Stomach (tissue), 8 donors: ENCODE measurements at regions not wholly inside any gene's neighbourhood (a gene's known extent, or its start where the extent isn't known, plus 50 kb on each side); places are given as distances from the start of the nearest gene placed in this dataset.

Source experiments
- DNase-seq, 2 donors: peaks; one replicate each; pipeline versions ENCODE4 v3.0.0 to v3.0.0-alpha.2; 2013 to 2019
- H3K27ac ChIP-seq, 5 donors: fragments of 200-600 bp in 4 of 5; sonication (generic) in 4 of 5; one replicate each; pipeline ENCODE4 v1.5.1; 2013 to 2019; ENCODE audit warnings: mild to moderate bottlenecking in 1 of 5, moderate library complexity in 1 of 5
- H3K27me3 ChIP-seq, 3 donors: fragments of 200-600 bp; sonication (generic); one replicate each; pipeline ENCODE4 v1.5.1; 2017 to 2019; ENCODE audit warnings: mixed run types in 1 of 3
- H3K36me3 ChIP-seq, 4 donors: fragments of 200-600 bp; sonication (generic); 1 replicate in 3 of 4; 2 replicates in 1 of 4; pipeline ENCODE4 v1.5.1; 2016 to 2019
- H3K4me1 ChIP-seq, 4 donors: fragments of 200-600 bp; sonication (generic); one replicate each; pipeline ENCODE4 v1.5.1; 2016 to 2019
- H3K4me3 ChIP-seq, 4 donors: fragments of 200-600 bp; sonication (generic) in 3 of 4; one replicate each; pipeline ENCODE4 v1.5.1; 2016 to 2019; ENCODE audit warnings: mild to moderate bottlenecking in 1 of 4
- H3K9me3 ChIP-seq, 4 donors: fragments of 200-600 bp; sonication (generic); one replicate each; pipeline ENCODE4 v1.5.1; 2016 to 2019
- CTCF ChIP-seq, 7 experiments: fragments of 450-650 bp in 4 of 7; fragments of 200-600 bp in 3 of 7; sonication (generic) in 3 of 7; IDR thresholded peaks; one replicate each; pipeline ENCODE4 v1.5.1; 2016 to 2019; ENCODE audit warnings: antibody characterized with exemption in 7 of 7, control low read depth in 2 of 7, mild to moderate bottlenecking in 1 of 7
- EP300 ChIP-seq: sonication (generic); formaldehyde crosslinking; IDR thresholded peaks from one replicate; pipeline ENCODE4 v1.6.1; 2017; ENCODE audit warnings: antibody characterized with exemption
- POLR2A ChIP-seq, 4 donors: fragments of 450-650 bp; IDR thresholded peaks; one replicate each; pipeline ENCODE4 v1.6.1; 2016; ENCODE audit warnings: antibody characterized with exemption in 4 of 4, control low read depth in 2 of 4, mild to moderate bottlenecking in 1 of 4, moderate library complexity in 1 of 4
- POLR2AphosphoS5 ChIP-seq, 3 donors: sonication (generic); formaldehyde crosslinking; IDR thresholded peaks; one replicate each; pipeline ENCODE4 v1.6.1; 2016; ENCODE audit warnings: antibody characterized with exemption in 3 of 3
- WGBS, 5 donors: extraction: QIAGEN DNeasy Blood & Tissue Kit in 3 of 5; methylation state at CpG; one replicate each; pipeline versions ENCODE4 v1.1.5 to v1.1.7; 2013 to 2018; 5-methylcytosine and 5-hydroxymethylcytosine counted together
- intact Hi-C: fragments of 100-400 bp; cut with DNase I; formaldehyde crosslinking; loops from one replicate; pipeline ENCODE4 v1.15.1; 2023; ENCODE audit warnings: low total_unique reads
- donor health status: healthy with polysubstance abuse.
- donor health status: Bipolar disorder and iron deficiency.
- donor health status: healthy.

- H3K4me1 ChIP-seq = no peaks in the 10 kb centered on the region
- DNase-seq = no peak
- H3K27ac ChIP-seq = no peak overlapping the region
- WGBS, 5 donors = 73 to 88% (median 85%) methylated on average over 2 of the region's 2 CpGs
- H3K36me3 ChIP-seq = no peaks in the 10 kb centered on the region
- peaks cover 0 to 7% (median 0%) of the 10 kb centered on the region in 4 donors for H3K9me3 ChIP-seq
- no peaks in the 10 kb centered on the region for H3K27me3 ChIP-seq
- intact Hi-C loops = no loop called here
- TF ChIP-seq EP300 (no peak), POLR2A (IDR thresholded peaks at IDR 0.05) (no peak)
- no peak overlapping the region for H3K4me3 ChIP-seq
Measured at GRCh38 chr11:28924004-28924403, 815.8 kb downstream of the METTL15 start.

- TF ChIP-seq POLR2A (IDR thresholded peaks at IDR 0.05) (no peak), POLR2AphosphoS5 (IDR thresholded peaks at IDR 0.05) (no peak), CTCF (IDR thresholded peaks at IDR 0.05) (no peak), EP300 (no peak)
Measured at GRCh38 chr11:28922386-28922981, 814.3 kb downstream of the METTL15 start.

GRCh38 chr11:28919194-28919593, 811.0 kb downstream of the METTL15 start:
- H3K4me3 ChIP-seq = no peak overlapping the region
- H3K27me3 ChIP-seq = no peaks in the 10 kb centered on the region
- 87 to 92% (median 90%) methylated on average over 5 of the region's 5 CpGs for WGBS, 5 donors
- no peaks in the 10 kb centered on the region for H3K4me1 ChIP-seq
- no peak for DNase-seq
- H3K9me3 ChIP-seq = no peaks in the 10 kb centered on the region
- intact Hi-C loops = no loop called here
- H3K36me3 ChIP-seq = no peaks in the 10 kb centered on the region
- H3K27ac ChIP-seq = no peak overlapping the region
- TF ChIP-seq POLR2AphosphoS5 (IDR thresholded peaks at IDR 0.05) (no peak), EP300 (no peak), CTCF (IDR thresholded peaks at IDR 0.05) (no peak), POLR2A (IDR thresholded peaks at IDR 0.05) (no peak)

More at GRCh38 chr11:28922386-28922981, 814.3 kb downstream of the METTL15 start:
- Histone ChIP-seq H3K4me3 (no peak overlapping the region), H3K9me3 (no peaks in the 10 kb centered on the region), H3K27ac (no peak overlapping the region), H3K27me3 (no peaks in the 10 kb centered on the region), H3K4me1 (no peaks in the 10 kb centered on the region), H3K36me3 (no peaks in the 10 kb centered on the region)
- peak in 1 of 2 donors; percentile 22 for DNase-seq
- intact Hi-C loops = no loop called here
- WGBS, 5 donors = 13 to 23% (median 15%) methylated on average over 2 of the region's 2 CpGs

GRCh38 chr11:28913883-28914282, 805.7 kb downstream of the METTL15 start:
- no peaks in the 10 kb centered on the region for H3K4me1 ChIP-seq
- H3K9me3 ChIP-seq = no peaks in the 10 kb centered on the region
- H3K4me3 ChIP-seq = no peak overlapping the region
- no peak for TF ChIP-seq POLR2AphosphoS5 (IDR thresholded peaks at IDR 0.05)
- TF ChIP-seq CTCF (IDR thresholded peaks at IDR 0.05) = no peak
- TF ChIP-seq POLR2A (IDR thresholded peaks at IDR 0.05) = no peak
- no peak for TF ChIP-seq EP300
- intact Hi-C loops = no loop called here
- no peak for DNase-seq
- H3K27me3 ChIP-seq = no peaks in the 10 kb centered on the region
- no peaks in the 10 kb centered on the region for H3K36me3 ChIP-seq
- no peak overlapping the region for H3K27ac ChIP-seq

- 42 to 76% (median 60%) methylated on average over 1 of the region's 1 CpG for WGBS, 5 donors
- H3K4me1 ChIP-seq = no peaks in the 10 kb centered on the region
- TF ChIP-seq POLR2A (IDR thresholded peaks at IDR 0.05) (no peak), POLR2AphosphoS5 (IDR thresholded peaks at IDR 0.05) (no peak), CTCF (IDR thresholded peaks at IDR 0.05) (no peak), EP300 (no peak)
- DNase-seq = no peak
- H3K36me3 ChIP-seq = no peaks in the 10 kb centered on the region
- no peaks in the 10 kb centered on the region for H3K9me3 ChIP-seq
- H3K27me3 ChIP-seq = no peaks in the 10 kb centered on the region
- no peak overlapping the region for H3K4me3 ChIP-seq
- no peak overlapping the region for H3K27ac ChIP-seq
- intact Hi-C loops = no loop called here
Measured at GRCh38 chr11:28911829-28912228, 803.6 kb downstream of the METTL15 start.
